ENCODE measurements at regions not wholly inside any gene's neighbourhood (a gene's known extent, or its start where the extent isn't known, plus 50 kb on each side); places are given as distances from the start of the nearest gene placed in this dataset.
A peak's percentile ranks its signal among the peaks of the same experiment; 100 is the strongest.

- TF ChIP-seq SMC3 (IDR thresholded peaks at IDR 0.05) (no peak), NFE2L2 (conservative IDR thresholded peaks at IDR 0.05; ENCODE audit: low read length) (no peak), MYC (IDR thresholded peaks at IDR 0.05; ENCODE audit: borderline replicate concordance, low read length) (no peak), HOXB5 (CRISPR knock-in tag; IDR thresholded peaks at IDR 0.05) (no peak), RARB (CRISPR knock-in tag; IDR thresholded peaks at IDR 0.05) (no peak), ATOH8 (CRISPR knock-in tag; IDR thresholded peaks at IDR 0.05; ENCODE audit: low read depth) (no peak), RCOR1 (IDR thresholded peaks at IDR 0.05; ENCODE audit: low read depth, low read length) (no peak), BHLHE40 (IDR thresholded peaks at IDR 0.05; ENCODE audit: low read depth, low read length) (no peak)
- DNase-seq (ENCODE audit: low read depth in 1 of 2, low spot score in 1 of 2) (peak in 1 of 2 experiments; percentile 50), FAIRE-seq (no peak), ATAC-seq (peak; percentile 23 to 47; a peak in 4 of 6 replicates)
- Histone ChIP-seq H3K4me1 (peaks cover 87% of the 10 kb centered on the region), H3K9me3 (no peaks in the 10 kb centered on the region), H3K27ac (peak overlapping the region; percentile 73 to 76), H3K4me2 (peak overlapping the region; percentile 77), H3K4me3 (no peak overlapping the region)
- ChIA-PET CTCF (interaction anchor here (1.0 kb wide), 1 partner anchor 14 kb away, joined by 3 read pairs; no protein-coding TSS in a partner anchor), POLR2A (interaction anchor here (1.0 to 1.2 kb wide), 3 partner anchors 24 to 287 kb away, joined by 3 to 6 read pairs (median 4); partner anchors contain the start of gene SOX9)
- 85% methylated on average over 4 of the region's 4 CpGs for WGBS (ENCODE audit: missing lambda C conversion rate)
These were observed 287.1 kb downstream of the SOX9 start for GRCh38 chr17:72407931-72408330.

GRCh38 chr17:72408641-72409040, 287.8 kb downstream of the SOX9 start:
- no peak overlapping the region for H3K4me3 ChIP-seq
- whole genome bisulfite sequencing (ENCODE audit: missing lambda C conversion rate) = 87% methylated on average over 5 of the region's 5 CpGs
- H3K27ac ChIP-seq = peak overlapping the region; percentile 73 to 76
- DNase-seq (ENCODE audit: low read depth in 1 of 2, low spot score in 1 of 2) (no peak), ATAC-seq (no peak), FAIRE-seq (no peak)
- ChIA-PET CTCF (interaction anchor here (1.0 to 1.2 kb wide), 3 partner anchors 13 to 20 kb away, joined by 3 read pairs; no protein-coding TSS in a partner anchor), POLR2A (no interaction called here)
- peak overlapping the region; percentile 77 for H3K4me2 ChIP-seq
- H3K4me1 ChIP-seq = peaks cover 83% of the 10 kb centered on the region
- TF ChIP-seq RNF2 (IDR thresholded peaks at IDR 0.05; ENCODE audit: borderline replicate concordance, low read depth) (no peak), GATA3 (IDR thresholded peaks at IDR 0.05; ENCODE audit: borderline replicate concordance) (no peak), FOSB (CRISPR knock-in tag; IDR thresholded peaks at IDR 0.05) (no peak), USF2 (IDR thresholded peaks at IDR 0.05) (no peak), TP53 (CRISPR knock-in tag; IDR thresholded peaks at IDR 0.05) (no peak), RCOR1 (IDR thresholded peaks at IDR 0.05; ENCODE audit: low read depth, low read length) (no peak), ESRRA (IDR thresholded peaks at IDR 0.05; ENCODE audit: borderline replicate concordance, low read length) (no peak), BHLHE40 (IDR thresholded peaks at IDR 0.05; ENCODE audit: low read depth, low read length) (no peak), JUNB (IDR thresholded peaks at IDR 0.05) (no peak), SMC3 (IDR thresholded peaks at IDR 0.05) (no peak), ZFP36 (IDR thresholded peaks at IDR 0.05; ENCODE audit: borderline replicate concordance, partially characterized antibody) (no peak), ZSCAN20 (CRISPR knock-in tag; IDR thresholded peaks at IDR 0.05) (no peak), CBX8 (IDR thresholded peaks at IDR 0.05) (no peak), HES2 (IDR thresholded peaks at IDR 0.05) (no peak), BCL3 (IDR thresholded peaks at IDR 0.05) (no peak), ZNF302 (CRISPR knock-in tag; IDR thresholded peaks at IDR 0.05) (no peak), HDAC2 (IDR thresholded peaks at IDR 0.05) (no peak)
- H3K9me3 ChIP-seq = no peaks in the 10 kb centered on the region
